HG03095 (cell line): ENCODE measurements at regions not wholly inside any gene's neighbourhood (a gene's known extent, or its start where the extent isn't known, plus 50 kb on each side); places are given as distances from the start of the nearest gene placed in this dataset.
"Not testable (repeated sequence)": the region's sequence is repeated elsewhere in the genome, so short reads cannot be mapped to it uniquely, and the experiment has no call there.

Experiments
- ATAC-seq: cut with Tn5 transposase; IDR thresholded peaks from one replicate; pipeline ENCODE4 v1.9.1; 2021; ENCODE audit warnings: moderate library complexity; ENCODE audit not compliant: unreplicated experiment

- no peak for ATAC-seq
These were observed 210.6 kb upstream of the ZNF608 start for GRCh38 chr5:124957063-124957462.

- ATAC-seq = no peak
These were observed 213.8 kb upstream of the ZNF608 start for GRCh38 chr5:124960266-124960665.

- no peak for ATAC-seq
These were observed 215.1 kb upstream of the ZNF608 start for GRCh38 chr5:124961521-124961920.

DNA sequence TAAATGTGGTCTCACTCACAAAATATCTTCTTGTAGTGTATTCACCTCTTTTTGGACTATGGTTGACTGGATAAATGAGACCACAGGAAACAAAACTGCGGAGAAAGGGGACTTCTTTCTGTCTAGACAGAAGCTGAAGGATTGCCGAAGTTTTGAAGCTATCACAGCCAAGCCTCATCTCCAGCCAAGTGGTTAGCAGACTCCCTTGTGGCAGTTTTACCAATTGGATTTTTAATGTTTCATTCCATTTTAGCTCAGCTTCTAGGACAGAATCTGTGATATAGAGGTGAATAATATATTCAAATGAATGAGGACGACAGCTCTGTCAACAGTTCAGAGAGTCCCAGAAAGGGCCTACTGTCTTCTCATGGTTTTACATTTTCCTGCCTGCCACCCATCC is 215.7 kb upstream of the ZNF608 start:
- ATAC-seq = no peak

- ATAC-seq = no peak
These were observed 216.3 kb upstream of the ZNF608 start for GRCh38 chr5:124962735-124963134.

- ATAC-seq = no peak
These were observed 216.9 kb upstream of the ZNF608 start for GRCh38 chr5:124963236-124963919.

- not testable (repeated sequence) for ATAC-seq
These were observed 220.3 kb upstream of the ZNF608 start for GRCh38 chr5:124966741-124967140.

GRCh38 chr5:124970381-124970780 is 223.9 kb upstream of the ZNF608 start:
- not testable (repeated sequence) for ATAC-seq

GRCh38 chr5:124972703-124973102 is 226.3 kb upstream of the ZNF608 start:
- no peak for ATAC-seq

DNA sequence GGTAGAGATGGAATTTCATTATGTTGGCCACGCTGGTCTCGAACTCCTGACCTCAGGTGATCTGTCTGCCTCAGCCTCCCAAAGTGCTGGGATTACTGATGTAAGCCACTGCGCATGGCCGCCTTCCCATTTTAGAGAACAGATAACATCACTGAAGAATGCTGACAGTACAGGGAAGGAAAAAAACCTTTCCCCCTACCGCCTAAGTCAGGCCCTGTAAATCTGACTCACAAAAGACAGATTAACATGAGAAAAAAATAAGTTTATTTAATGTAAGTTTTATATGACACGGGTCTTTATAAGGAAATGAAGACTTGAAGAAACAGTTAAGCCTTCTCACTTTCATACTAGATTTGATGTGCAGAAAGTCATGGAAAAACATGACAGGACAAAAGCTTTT is 227.2 kb upstream of the ZNF608 start:
- ATAC-seq = no peak

GRCh38 chr5:124976086-124976485 is 229.6 kb upstream of the ZNF608 start:
- ATAC-seq = no peak

- ATAC-seq = no peak
These were observed 232.8 kb upstream of the ZNF608 start for GRCh38 chr5:124979251-124979650.

- ATAC-seq = peak; percentile 90
These were observed 233.9 kb upstream of the ZNF608 start for GRCh38 chr5:124980163-124980941.

DNA sequence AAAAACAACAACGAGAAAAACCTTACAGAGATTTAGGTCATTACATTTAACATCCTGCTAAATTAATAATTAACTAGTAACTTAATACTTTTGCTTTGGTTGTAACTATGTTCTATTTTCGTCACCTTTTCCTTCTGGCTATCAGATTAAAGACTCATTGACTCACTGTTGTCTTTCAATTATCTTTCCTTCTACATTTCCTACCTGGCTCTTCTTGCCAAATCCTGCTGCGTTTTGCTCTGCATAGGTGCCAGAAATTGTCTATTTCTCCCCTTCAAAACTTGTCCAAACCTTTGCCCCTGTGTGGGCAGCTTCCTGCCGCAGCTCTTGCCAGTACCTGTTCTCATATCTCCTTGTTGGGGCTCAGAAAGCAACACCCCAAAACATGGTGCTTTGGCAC is 235.5 kb upstream of the ZNF608 start:
- ATAC-seq = no peak

DNA sequence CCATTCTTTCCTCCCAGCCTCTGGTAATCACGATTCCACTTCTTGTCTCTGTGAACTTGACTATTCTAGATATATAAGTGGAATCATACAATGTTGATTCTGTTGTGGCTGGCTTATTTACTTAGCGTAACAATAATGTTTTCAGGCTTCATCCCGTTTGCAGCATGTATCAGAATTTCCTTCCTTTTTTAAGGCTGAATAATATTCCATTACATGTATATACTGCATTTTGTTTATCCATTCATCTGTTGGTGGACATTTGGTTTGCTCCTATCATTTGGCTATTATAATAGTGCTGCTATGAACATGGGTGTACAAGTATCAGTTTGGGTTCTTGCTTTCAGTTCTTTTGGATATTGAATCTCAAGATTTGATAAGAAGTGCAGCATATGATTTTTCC is 239.7 kb upstream of the ZNF608 start:
- no peak for ATAC-seq

DNA sequence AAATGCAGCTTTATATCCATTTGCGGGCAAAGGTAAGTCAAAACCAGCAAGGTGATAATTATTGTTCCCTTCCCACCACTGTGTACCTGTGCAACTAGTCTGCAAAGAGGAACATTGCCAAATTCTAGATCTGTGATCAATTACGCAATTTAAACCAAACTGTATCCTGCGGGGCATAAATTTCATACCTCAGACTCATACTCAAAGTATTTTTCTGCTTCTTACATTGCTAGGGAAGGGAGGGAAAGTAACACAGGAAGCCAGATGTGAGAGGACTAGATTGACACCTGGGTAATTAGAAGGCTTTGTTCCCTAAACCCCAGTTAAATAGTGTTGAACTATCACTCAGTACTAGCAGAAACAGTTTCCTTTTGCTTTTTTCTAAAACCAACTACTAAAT is 240.2 kb upstream of the ZNF608 start:
- ATAC-seq = no peak

GRCh38 chr5:124987786-124988185 is 241.3 kb upstream of the ZNF608 start:
- ATAC-seq = not testable (repeated sequence)

DNA sequence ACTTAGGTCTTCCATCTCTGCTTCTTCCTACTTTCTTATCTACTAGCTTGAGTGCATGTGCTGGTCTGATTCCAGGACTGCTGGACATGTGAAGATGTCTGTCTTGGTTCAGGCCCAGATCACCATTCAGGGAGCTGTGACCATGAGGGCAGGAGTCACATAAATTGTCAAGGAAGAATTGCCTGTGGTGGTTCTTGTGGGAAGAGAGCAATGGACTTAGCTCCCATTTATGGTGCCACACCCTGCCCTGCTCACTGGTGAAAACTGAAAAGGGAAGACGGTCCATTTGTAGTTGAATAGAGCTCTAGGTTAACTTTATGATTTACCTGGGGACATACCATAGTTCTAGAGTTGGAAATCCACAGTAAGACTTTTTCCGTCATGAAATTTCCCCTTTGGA is 244.3 kb upstream of the ZNF608 start:
- no peak for ATAC-seq

GRCh38 chr5:124995421-124995820 is 249.0 kb upstream of the ZNF608 start:
- no peak for ATAC-seq

DNA sequence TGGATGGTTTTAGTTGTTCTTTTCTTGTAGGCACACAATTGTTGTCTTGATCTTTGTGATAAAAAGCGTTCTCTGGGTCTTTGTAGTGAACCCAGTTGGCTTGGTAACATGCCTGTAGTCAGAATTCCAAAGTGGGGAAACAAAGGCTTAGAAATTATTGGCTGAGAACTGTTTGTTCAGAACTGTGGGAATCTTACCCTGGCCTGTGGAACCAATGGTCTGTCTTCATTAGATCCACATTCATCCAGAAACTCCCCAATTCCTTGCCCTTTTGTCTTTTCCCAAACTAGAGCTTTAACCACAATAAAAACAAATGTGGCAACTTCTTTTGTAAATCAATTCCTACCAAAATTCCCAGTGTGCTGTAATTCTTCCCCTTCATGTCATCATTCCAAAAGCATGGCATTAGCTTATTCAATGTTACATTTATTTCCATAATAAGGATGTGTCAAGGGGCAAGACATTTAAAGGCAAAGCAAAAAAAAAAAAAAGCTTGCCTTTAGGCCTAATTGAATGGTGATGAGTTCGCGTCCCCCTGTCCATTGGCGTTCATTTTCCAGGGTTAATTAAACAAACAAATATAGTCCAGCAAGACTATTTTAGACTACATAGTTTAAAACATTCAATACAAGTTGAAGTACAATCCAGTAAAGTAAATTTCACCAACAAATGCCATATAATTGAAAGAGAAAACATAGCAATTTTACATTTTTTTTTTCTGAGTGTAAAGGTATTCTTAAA is 249.8 kb upstream of the ZNF608 start:
- ATAC-seq = no peak

- ATAC-seq = no peak
These were observed 250.3 kb upstream of the ZNF608 start for GRCh38 chr5:124996764-124997077.
